NCI-H187 treated with DMSO at 0.1 percent for 48 hours (cell line): ENCODE measurements at regions not wholly inside any gene's neighbourhood (a gene's known extent, or its start where the extent isn't known, plus 50 kb on each side); places are given as distances from the start of the nearest gene placed in this dataset.
"Not testable (repeated sequence)": the region's sequence is repeated elsewhere in the genome, so short reads cannot be mapped to it uniquely, and the experiment has no call there.

ENCODE experiments used
- DNase-seq: peaks from one replicate; lab custom pipeline; 2025; lab: John Stamatoyannopoulos, UW

- DNase-seq, result no peak
Observed at GRCh38 chr15:69675731-69676130, 223.1 kb downstream of the RPLP1 start.

GRCh38 chr15:69677403-69677802 is 224.8 kb downstream of the RPLP1 start:
- DNase-seq, result no peak

DNA sequence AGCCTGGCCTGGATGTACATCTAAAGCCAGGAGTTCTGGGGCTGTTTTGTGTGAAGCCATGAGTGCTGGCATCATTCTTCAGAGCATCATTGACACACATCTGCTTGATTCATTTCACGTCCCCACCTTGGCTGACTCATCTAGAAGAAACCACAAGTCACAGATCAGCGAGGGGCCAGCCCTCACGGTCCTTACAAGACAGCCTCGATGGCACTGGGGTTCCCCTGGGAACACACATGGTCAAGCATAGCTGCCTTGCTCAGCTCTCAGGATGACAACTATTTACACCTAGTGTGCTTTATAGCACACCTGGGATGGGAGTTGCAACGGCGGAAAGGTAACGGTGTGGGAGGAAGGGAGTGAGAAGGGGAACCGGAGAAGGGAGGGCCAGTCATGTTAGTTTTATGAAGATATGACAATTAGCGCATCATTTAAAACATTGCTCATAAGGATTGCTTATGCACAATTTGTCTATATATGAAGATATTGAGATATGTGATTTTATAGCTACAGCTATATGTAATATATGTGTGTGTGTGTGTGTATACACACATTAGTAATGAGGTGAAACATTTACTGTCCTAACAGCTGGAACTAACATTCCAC is 227.1 kb downstream of the RPLP1 start:
- DNase-seq, result no peak

GRCh38 chr15:69684823-69685222 is 232.2 kb downstream of the RPLP1 start:
- DNase-seq, result not testable (repeated sequence)

DNA sequence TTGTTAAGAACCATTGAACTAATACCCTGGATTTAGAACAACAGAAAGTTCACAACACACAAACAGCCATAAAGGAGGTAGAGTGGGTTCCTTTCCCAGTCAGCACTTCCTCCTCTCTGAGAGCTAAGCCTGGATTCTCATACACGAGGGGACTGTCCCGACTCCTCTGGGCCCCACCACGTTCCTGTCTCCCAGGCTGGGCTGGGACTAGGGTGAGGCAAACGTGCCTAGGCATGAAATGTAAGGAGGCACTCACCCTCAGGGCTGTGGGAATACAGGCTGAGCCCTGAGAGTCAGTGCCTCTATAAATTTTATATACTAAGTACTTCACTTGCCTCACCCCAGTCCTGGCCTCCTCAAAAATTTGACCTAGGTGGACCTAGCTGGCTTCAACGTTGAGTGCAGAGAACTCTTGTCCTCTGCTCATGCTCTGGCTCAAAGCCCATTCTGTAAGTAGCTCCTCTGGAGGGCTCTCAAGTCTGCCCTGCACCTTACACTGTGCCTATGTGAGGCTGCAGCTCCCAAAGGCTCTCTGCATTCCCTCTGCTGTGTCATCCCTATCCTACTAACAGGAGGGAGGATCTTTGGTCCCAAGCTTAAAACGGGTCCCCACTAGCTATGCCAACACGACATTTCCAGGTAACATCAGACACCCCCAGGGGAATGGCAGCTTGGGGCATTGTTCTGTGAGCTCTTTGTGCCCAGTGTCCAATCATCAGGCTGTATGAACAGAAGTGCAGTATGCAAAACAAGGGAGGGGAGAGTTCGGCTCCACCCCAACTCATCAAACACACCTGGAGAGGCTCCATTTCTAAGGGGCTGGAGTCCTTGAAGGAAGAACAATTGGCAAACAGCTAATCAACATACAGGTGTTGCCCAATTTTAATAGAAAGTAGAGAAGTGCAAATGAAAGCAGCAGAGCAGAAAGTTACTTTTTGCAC is 233.2 kb downstream of the RPLP1 start:
- peak; percentile 97 for DNase-seq

DNA sequence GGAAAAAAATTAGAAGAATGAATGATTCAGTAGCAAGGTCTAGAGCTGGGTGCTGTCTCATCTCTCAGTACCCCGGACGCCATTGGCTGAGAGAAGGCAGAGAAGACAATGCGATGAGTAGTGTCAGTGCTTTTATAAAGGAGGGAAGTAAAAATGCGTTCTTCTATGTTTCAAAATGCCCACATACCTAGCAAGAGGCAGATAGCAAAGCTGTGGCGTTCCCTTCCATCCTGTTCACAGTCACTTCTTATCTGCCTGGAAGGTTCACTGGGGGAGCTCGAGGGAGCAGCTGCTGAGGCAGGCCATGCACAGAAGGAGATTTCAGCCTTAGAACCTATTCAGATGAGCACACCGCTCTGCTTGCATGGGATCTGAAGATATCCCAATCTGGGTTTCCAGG is 234.0 kb downstream of the RPLP1 start:
- DNase-seq, result no peak

- no peak for DNase-seq
Observed at GRCh38 chr15:69689133-69689532, 236.5 kb downstream of the RPLP1 start.

- DNase-seq, result no peak
Observed at GRCh38 chr15:69691307-69692015, 238.8 kb downstream of the RPLP1 start.

GRCh38 chr15:69692342-69692741 is 239.7 kb downstream of the RPLP1 start:
- DNase-seq, result no peak

GRCh38 chr15:69693059-69693458 is 240.4 kb downstream of the RPLP1 start:
- no peak for DNase-seq

- DNase-seq, result peak; percentile 82
Observed at GRCh38 chr15:69696946-69697345, 244.3 kb downstream of the RPLP1 start.

DNA sequence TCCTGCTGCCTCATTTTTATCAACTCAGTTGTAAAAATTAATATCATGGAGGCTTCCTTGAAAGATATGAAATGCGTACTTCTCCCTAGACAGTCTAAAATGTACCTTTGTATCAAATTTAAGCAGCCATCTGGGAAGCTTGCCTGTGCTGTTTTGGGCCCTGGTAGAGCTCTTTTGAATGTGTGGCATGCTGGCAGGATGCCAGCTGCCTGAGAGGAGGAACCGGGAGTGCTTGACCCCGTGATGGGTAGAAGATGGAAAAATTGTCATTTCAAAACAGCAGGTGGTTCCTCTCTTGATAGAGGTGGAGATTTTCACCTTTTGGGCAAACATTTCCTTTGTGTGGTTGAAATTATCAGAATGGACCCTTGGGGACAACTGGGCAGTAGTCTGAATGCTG is 245.3 kb downstream of the RPLP1 start:
- no peak for DNase-seq

DNA sequence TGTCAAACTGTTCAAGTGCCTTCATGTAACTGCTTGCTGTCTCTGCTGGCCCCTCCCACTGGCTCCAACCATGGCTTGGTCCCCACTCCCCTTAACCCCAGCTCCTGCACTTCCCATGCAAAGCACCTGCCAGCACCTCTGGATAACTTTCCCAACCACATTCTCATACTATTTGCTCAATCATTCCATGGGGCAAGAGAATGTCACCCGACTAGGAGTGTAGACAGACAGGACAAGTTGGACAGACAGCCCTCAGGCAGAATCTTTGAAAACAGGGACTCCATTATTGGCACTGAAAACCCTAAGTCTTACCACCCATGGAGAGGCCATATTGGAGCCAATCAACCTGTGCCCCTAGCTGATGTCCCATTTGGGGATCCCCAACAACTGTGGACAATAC is 246.5 kb downstream of the RPLP1 start:
- no peak for DNase-seq

DNA sequence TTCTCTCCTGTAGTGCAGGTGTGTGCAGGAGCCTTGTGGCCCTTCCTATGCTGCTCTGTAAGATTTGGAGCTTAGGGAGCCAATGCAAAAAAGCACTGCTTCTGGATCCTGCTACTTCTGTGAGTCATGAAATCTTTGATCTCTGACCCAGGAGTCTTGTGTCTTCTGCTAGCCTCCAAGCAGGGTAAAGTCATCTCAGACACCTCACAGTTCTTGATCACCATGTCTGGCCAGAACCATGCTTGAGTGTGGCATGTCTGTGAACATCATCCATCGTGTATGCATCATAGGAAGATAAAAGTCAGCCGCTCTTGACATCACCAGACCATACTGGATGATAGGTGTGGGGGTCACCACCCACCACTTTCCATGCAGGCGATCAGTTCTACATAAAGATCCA is 247.8 kb downstream of the RPLP1 start:
- DNase-seq, result no peak

DNA sequence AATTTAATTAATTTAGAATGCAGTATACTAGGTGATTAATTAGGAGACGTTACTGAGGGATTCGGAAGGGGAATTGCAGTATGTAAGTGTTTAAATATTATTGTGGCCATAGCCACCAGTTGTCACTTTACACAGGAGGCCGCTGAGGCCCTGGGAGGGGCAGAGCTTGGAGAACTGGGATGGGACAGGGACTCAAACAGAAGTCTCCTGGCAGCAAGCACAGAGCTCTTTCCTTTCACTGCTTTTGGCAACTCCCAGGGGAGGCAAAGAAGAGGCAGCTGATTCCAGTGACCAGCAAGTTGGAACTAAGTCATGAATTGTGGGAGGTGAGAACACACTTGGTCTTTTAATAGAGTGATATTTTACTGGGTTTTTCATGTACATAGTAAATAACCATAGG is 248.6 kb downstream of the RPLP1 start:
- no peak for DNase-seq

DNA sequence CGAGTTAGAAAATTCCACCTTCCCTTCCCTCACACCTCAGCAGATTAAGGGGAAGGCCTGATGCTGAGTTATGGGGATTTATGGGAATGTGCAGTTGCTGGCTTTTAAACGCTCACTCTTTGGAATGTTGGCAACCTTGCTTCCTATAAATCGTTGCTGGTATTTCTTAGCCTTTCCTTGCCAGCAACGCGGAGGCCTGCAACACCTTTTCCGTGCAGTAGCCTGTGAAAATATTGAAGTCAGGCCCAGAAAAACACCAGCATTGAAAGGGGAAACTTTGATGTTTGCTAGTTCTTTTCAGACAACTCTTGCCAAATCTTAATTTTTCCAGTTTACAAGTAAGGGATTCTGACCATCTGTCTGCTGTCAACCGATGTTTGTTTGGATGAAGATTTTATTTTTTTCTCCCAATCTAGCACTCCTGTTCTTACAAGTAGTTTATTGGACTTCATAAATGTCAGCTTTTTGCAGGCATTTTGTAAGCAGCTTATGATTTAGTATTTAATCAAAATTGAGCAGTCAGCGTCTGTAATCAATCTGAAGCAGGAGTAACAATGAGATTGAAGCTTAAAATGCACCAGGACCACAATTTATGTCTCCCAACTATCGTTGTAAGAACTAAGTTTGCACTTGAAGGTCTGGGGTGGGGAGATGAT is 251.0 kb downstream of the RPLP1 start:
- no peak for DNase-seq

DNA sequence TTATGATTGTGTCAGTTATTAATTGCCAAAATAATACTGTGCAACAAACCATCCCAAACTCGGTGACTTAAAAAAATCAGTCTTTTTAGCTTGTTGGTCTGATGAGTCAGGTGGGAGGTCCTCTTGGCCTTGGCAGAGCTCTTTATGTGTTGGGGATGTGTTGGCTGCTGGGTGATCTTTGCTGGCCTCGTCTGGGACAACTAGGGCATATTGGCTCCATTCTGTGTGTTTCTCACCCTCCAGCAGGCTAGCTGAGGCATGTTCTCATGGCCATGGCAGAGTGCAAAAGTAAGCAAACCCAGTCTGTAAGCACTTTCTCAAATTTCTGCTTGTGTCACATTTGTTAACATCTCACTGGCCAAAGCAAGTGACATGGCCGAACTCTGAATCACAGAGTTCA is 251.6 kb downstream of the RPLP1 start:
- no peak for DNase-seq

DNA sequence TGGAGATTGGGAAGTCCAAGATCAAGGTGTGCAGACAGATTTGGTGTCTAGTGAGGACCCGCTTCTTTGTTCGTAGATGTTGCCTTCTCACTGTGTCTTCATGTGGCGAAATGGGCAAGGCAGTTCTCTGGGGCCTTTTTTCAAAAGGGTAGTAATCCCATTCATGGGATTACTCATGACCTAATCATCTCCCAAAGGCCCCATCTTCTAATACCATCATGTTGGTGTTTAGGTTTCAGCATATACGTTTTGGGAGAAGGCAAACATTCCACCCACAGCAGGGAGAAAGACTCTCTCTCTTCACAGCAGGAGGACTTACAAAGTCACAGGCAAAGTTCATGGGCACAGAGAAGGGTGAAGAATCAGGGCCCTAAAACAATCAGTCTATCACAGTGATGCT is 252.1 kb downstream of the RPLP1 start:
- DNase-seq, result no peak

DNA sequence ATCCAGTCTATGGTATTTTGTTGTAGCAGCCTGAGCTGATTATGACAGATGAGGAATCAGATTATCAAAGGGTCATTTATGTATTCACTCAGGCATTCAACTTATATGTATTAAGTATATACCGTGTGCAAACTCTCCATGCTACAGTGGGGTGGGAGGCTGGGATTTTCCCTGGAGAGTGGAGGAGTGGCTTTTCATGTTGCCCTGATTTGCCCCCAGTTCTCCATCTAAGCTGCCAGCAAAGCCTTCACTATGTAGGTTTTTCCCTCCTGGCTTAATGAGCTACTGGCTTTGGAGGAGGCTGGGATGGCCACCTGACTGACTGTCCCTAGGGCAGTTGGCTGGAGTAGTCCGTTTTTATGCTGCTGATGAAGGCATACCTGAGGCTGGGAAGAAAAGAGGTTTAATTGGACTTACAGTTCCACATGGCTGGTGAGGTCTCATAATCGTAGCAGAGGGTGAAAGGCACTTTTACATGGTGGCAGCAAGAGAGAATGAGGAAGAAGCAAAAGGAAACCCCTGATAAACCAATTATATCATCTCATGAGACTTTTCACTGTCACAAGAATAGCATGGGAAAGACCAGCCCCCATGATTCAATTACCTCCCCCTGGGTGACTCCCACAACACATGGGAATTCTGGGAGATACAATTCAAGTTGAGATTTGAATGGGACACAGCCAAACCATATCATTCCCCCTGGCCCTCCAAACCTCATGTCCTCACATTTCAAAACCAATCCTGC is 253.9 kb downstream of the RPLP1 start:
- no peak for DNase-seq

- not testable (repeated sequence) for DNase-seq
Observed at GRCh38 chr15:69707241-69707640, 254.6 kb downstream of the RPLP1 start.

- not testable (repeated sequence) for DNase-seq
Observed at GRCh38 chr15:69708436-69709122, 256.0 kb downstream of the RPLP1 start.
